Hindlimb muscle (tissue), 1 donor: ENCODE measurements at regions not wholly inside any gene's neighbourhood (a gene's known extent, or its start where the extent isn't known, plus 50 kb on each side); places are given as distances from the start of the nearest gene placed in this dataset.
A peak's percentile ranks its signal among the peaks of the same experiment; 100 is the strongest.
"Not testable (repeated sequence)": the region's sequence is repeated elsewhere in the genome, so short reads cannot be mapped to it uniquely, and the experiment has no call there.

Source experiments
- DNase-seq: peaks from one replicate; pipeline ENCODE4 v3.0.0-alpha.2; 2013

DNA sequence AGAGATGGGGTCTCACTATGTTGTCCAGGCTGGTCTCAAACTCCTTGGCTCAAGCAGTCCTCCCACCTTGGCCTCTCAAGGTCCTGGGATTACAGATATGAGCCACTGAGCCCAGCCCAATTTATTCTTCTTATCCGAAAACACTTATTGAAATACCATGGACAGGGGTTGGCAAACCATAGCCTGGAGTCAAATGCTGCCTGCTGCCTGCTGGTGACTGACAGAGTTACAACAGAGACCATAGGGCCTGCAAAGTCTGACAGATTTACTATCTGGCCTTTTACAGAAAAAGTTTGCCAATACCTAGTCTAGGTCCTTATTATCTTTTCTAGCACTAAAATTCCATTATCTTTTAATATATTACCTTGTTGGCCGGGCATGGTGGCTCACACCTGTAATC, 87.1 kb upstream of the ZNF281 start:
- DNase-seq = no peak

DNA sequence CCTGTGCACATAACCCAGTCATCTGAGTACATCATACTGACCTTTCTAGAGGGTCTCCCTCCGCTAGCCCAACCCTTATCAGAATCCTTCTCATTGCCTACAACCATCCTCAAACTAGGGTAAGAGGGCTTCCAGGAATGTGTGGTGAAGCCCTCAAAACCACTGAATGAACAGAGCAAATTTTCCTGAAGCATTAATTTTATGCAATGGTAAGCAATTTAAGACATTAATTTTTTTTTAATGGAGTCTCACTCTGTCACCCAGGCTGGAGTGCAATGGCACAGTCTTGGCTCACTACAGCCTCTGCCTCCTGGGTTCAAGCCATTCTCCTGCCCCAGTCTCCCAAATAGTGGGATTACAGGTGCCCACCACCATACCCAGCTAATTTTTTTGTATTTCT, 86.1 kb upstream of the ZNF281 start:
- no peak for DNase-seq

DNA sequence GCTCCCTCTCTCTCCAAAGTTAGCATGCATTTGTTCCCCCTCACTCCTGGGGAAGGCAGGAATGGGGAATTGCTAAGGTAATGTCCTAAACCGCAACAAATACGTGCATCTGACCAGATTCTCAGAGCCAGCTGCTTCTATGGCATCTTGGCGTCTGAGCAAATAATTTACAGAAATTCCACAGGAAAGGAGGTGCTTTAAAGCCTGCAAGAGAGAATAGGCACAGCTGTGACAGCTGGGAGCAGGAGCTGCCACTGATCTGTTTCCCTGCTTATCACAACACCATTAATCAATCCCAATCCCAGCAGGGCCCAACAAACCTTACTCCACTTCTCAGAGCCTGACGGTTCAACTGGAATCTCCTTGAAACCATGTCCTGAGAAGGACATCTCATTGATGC, 83.5 kb upstream of the ZNF281 start:
- no peak for DNase-seq

DNA sequence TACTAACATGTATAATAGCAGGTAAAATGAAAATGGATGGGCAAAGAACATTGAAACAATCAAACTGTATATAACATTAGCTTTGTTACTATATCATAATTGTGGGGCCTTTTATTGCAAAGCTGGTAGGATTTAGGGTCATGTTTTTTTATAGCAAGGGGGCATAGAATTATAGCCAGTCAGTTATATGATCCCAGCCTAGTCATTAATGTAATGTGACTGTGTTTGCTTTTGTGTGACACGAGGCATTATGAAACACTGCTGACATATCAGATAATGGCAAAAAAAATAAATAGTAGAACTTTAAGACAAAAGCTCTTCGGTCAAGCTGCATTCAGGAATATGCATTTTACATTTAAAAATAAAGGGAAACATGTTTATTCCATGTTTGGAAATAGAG, 81.3 kb upstream of the ZNF281 start:
- DNase-seq = no peak

DNA sequence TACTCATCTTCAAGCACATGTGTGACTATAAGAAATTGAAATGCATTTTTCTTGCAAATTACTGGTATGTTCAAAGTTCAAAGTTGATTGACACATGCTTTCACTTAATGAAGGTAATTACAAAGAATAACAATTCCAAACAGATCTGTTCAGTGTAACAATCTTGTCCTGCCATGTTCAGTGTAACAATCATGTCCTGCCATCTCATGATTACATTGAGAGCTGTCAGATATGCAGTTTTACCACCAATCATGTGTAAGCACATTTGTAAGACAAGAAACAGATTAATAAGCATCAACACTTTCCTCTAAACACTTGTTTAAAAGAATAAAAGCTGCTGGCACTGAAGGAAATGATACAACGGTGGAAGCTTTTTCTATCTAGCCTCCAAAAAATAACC, 80.3 kb upstream of the ZNF281 start:
- DNase-seq = no peak

- DNase-seq = peak; percentile 63
Observed at GRCh38 chr1:200488375-200489165, 78.7 kb upstream of the ZNF281 start.

DNA sequence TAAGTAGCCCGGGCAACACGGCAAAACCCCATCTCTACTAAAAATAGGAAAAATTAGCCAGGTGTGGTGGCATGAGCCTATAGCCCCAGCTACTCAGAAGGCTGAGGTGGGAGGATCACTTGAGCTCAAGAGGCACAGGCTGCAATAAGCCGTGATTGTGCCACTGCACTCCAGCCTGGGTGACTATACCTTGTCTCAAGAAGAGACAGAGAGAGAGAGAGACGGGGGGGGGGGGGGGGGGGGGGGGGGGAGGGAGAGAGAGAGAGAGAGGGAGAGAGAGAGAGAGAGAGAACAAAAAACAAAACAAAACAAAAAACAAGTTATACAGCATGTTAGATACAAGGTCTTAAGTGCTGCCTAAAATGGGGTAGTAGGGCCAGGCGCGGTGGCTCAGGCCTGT, 77.8 kb upstream of the ZNF281 start:
- DNase-seq = no peak

- no peak for DNase-seq
Observed at GRCh38 chr1:200486634-200487033, 76.8 kb upstream of the ZNF281 start.

DNA sequence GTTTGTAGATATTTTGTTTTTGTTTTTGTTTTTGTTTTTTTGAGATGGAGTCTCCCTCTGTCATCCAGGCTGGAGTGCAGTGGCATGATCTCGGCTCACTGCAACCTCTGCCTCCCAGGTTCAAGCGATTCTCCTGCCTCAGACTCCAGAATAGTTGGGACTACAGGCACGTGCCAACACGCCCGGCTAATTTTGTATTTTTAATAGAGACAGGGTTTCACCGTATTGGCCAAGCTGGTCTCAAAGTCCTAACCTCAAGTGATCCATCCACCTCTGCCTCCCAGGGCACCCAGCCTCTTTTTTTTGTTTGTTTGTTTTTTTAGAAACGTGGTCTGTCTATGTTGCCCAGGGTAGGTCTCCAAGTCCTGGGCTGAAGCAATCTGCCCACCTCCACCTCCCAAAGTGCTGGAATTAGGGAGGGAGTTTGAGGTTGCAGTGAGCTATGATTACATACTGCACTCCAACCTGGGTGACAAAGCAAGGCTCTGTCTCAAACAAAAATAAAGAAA, 74.7 kb upstream of the ZNF281 start:
- not testable (repeated sequence) for DNase-seq

- DNase-seq = peak; percentile 66
Observed at GRCh38 chr1:200483491-200484143, 73.8 kb upstream of the ZNF281 start.

GRCh38 chr1:200480964-200481363, 71.1 kb upstream of the ZNF281 start:
- no peak for DNase-seq

DNA sequence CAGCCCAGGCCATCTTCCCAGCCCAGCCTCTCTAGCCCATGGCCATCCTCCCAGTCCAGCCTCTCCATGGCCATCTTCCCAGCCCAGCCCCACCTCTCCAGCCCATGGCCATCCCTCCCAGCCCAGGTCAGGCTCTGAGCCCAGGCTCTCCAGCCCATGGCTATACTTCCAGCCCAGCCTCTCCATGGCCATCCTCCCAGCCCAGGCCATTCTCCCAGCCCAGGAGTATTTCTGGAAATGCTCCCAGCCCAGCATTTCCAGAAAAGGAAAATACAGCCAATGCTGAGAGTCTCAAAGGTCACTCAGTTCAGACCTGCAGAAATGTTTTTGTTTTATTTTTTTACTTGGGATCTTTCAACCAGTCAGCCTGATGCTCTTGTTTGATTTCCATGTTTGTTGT, 70.0 kb upstream of the ZNF281 start:
- peak; percentile 38 for DNase-seq

GRCh38 chr1:200478945-200479558, 69.2 kb upstream of the ZNF281 start:
- no peak for DNase-seq

DNA sequence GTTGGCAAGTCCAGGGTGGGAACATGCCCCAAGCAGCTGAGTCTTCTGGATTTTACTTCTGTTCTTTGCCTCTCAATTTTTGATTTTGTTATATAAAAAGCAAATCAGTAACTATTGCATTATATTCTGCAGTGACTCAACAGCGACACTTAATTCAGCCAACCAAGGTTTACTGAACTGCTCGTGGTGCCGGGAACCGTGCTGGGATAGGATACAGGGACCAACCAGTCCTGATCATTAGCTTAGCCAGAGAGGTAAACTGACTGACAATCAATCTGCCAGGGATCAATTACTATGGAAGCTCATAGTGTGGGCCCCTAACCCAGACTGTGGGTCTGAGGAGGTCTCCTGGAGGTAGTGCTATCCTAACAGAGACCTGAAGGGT, 68.4 kb upstream of the ZNF281 start:
- no peak for DNase-seq

DNA sequence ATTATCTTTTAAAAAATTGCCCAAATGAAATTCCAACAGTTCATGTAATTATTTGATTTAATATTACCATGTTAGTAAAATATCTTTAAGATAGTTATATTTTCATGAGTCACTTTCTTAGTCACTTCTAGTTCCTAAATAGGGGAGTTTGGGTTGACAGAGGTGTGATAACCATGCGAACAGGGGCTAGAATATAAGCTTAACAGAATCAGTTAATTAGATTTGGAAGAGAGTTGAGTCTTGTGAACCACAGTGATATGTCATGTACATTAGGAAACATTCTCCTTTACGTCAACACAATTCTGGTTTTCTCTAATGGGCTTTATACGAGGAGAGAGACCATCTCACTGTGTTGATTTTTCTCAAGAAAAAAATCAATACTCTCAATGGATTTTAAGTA, 64.8 kb upstream of the ZNF281 start:
- DNase-seq = no peak

- DNase-seq = peak; percentile 17
Observed at GRCh38 chr1:200473698-200474371, 64.0 kb upstream of the ZNF281 start.

DNA sequence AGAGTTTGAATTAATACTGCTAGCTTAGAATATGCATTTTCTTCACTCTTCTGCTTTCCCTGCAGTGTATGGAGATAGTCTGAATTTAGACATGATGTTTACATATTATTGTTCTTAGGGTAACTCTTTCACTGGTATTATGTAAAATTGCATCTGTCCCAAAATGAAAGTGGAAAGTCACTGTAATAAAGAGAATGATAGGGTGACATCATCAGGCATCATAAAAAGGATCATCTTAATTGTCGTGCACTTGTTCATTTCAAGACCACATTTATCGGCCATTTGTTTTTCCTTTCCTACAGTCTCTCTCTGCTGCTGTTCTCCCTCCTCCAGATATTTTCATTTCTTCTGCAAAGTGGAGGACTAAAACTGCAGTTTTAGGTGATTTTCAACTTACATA, 61.9 kb upstream of the ZNF281 start:
- no peak for DNase-seq

DNA sequence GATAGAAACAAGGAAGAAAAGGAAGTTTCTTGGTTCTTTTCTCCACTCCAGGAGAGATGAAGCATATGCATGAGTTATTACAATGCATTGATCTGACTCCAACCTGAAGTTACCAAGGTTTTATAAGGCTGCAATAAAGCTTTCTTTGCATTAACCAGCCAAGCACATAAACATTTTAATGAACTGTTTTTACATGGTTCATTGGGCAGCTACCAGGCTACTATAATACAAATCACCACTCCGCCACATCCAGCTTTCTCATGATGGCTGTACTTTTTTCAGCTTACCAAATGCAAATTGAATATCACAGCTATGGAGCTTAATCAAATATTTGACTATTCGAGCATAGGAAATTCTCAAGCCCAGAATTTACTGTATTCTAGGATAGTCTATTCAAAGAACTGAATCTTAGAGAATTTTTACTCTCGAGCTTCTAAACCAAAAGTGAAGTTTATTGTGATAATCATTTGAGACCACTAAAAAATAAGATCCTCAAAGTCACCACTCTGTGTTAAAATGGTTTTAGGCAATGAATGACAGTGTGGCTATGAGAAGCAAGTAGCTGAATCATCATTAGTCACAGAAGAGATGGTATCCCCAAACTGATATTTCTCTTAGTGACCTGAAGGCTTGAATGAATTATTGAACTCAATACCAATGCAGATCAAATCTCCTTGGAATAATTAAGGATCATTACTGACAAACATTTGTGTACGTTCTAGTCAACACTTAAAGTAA, 58.6 kb upstream of the ZNF281 start:
- no peak for DNase-seq

- no peak for DNase-seq
Observed at GRCh38 chr1:200464784-200465400, 55.1 kb upstream of the ZNF281 start.
